Esophagus muscularis mucosa (tissue), 3 donors: ENCODE measurements at regions not wholly inside any gene's neighbourhood (a gene's known extent, or its start where the extent isn't known, plus 50 kb on each side); places are given as distances from the start of the nearest gene placed in this dataset.

ENCODE experiments used
- CTCF ChIP-seq, 3 experiments: fragments of 200-600 bp in 2 of 3; fragments of 450-650 bp in 1 of 3; sonication (generic) in 2 of 3; IDR thresholded peaks; one replicate each; pipeline ENCODE4 v1.5.1; 2017 to 2019; ENCODE audit warnings: antibody characterized with exemption in 3 of 3, mild to moderate bottlenecking in 2 of 3, moderate library complexity in 1 of 3
- POLR2A ChIP-seq: fragments of 450-650 bp; IDR thresholded peaks from one replicate; pipeline ENCODE4 v1.6.1; 2017; ENCODE audit warnings: antibody characterized with exemption, moderate library complexity, mild to moderate bottlenecking, low read depth

DNA sequence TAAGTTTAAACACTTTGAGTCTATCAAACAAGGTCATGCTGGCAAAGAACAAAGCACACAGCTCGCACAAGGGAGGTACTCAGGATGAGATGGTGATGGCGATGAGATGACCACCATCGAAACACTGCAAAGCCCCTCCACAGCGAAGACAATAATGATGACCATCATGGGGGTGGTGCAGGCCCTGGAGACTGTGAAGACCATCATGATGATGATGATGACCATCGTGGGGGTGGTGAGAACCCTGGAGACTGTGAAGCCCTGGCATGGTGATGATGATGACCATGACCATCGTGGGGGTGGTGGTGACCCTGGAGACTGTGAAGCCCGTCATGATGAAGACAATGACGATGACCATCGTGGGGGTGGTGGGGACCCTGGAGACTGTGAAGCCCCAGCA is 81.6 kb upstream of the SALL3 start:
- TF ChIP-seq POLR2A (no peak), CTCF (IDR thresholded peaks at IDR 0.05) (no peak)
